Neural crest cell (in vitro differentiated cells): ENCODE measurements at regions not wholly inside any gene's neighbourhood (a gene's known extent, or its start where the extent isn't known, plus 50 kb on each side); places are given as distances from the start of the nearest gene placed in this dataset.

Experiments used
- DNase-seq: peaks from one replicate; pipeline ENCODE4 v3.0.0; 2021; ENCODE audit warnings: low read depth, mixed read lengths, low spot score
- H3K27ac Mint-ChIP-seq: one replicate; pipeline ENCODE4 v1.8.0; 2021; ENCODE audit warnings: mild to moderate bottlenecking, mixed read lengths; ENCODE audit not compliant: unreplicated experiment
- H3K27me3 Mint-ChIP-seq: 2 replicates; pipeline ENCODE4 v1.8.0; 2021; ENCODE audit warnings: low read depth, mild to moderate bottlenecking, mixed read lengths
- H3K36me3 Mint-ChIP-seq: 2 replicates; pipeline ENCODE4 v1.8.0; 2021; ENCODE audit warnings: low read depth, mild to moderate bottlenecking, mixed read lengths
- H3K4me1 Mint-ChIP-seq: 2 replicates; pipeline ENCODE4 v1.8.0; 2021; ENCODE audit warnings: mixed read lengths
- H3K4me3 Mint-ChIP-seq: one replicate; pipeline ENCODE4 v1.8.0; 2021; ENCODE audit warnings: mild to moderate bottlenecking, mixed read lengths
- H3K9me3 Mint-ChIP-seq: 2 replicates; pipeline ENCODE4 v1.8.0; 2021; ENCODE audit warnings: mixed read lengths
- CTCF ChIP-seq: fragments of 200-600 bp; sonication (generic); conservative IDR thresholded peaks from 2 replicates; pipeline ENCODE4 v1.5.0; 2021; ENCODE audit warnings: antibody characterized with exemption, mild to moderate bottlenecking

GRCh38 chr20:53832499-53832898 lies 237.9 kb downstream of the BCAS1 start:
- H3K4me3 Mint-ChIP-seq: no peak overlapping the region
- no peak for TF ChIP-seq CTCF
- H3K27me3 Mint-ChIP-seq: no peaks in the 10 kb centered on the region
- H3K9me3 Mint-ChIP-seq: no peaks in the 10 kb centered on the region
- DNase-seq: no peak
- H3K27ac Mint-ChIP-seq: no peak overlapping the region
- peaks cover 28% of the 10 kb centered on the region for H3K4me1 Mint-ChIP-seq
- no peaks in the 10 kb centered on the region for H3K36me3 Mint-ChIP-seq

- Mint-ChIP-seq H3K27ac (no peak overlapping the region), H3K9me3 (no peaks in the 10 kb centered on the region), H3K36me3 (no peaks in the 10 kb centered on the region), H3K4me3 (no peak overlapping the region), H3K27me3 (no peaks in the 10 kb centered on the region), H3K4me1 (peaks cover 35% of the 10 kb centered on the region)
- DNase-seq: no peak
- TF ChIP-seq CTCF: no peak
These were observed 238.2 kb upstream of the ZNF217 start for GRCh38 chr20:53831812-53832211.

- Mint-ChIP-seq H3K9me3 (no peaks in the 10 kb centered on the region), H3K27me3 (no peaks in the 10 kb centered on the region), H3K27ac (no peak overlapping the region), H3K4me1 (peaks cover 41% of the 10 kb centered on the region), H3K36me3 (no peaks in the 10 kb centered on the region), H3K4me3 (no peak overlapping the region)
- TF ChIP-seq CTCF: no peak
- DNase-seq: no peak
These were observed 237.6 kb upstream of the ZNF217 start for GRCh38 chr20:53831228-53831627.

- Mint-ChIP-seq H3K27me3 (no peaks in the 10 kb centered on the region), H3K4me1 (peaks cover 48% of the 10 kb centered on the region), H3K9me3 (no peaks in the 10 kb centered on the region), H3K27ac (peak overlapping the region; percentile 95), H3K4me3 (no peak overlapping the region), H3K36me3 (no peaks in the 10 kb centered on the region)
- TF ChIP-seq CTCF: no peak
- DNase-seq: no peak
These were observed 236.3 kb upstream of the ZNF217 start for GRCh38 chr20:53829724-53830521.

- TF ChIP-seq CTCF: no peak
- peak overlapping the region; percentile 14 for H3K4me3 Mint-ChIP-seq
These were observed 235.7 kb upstream of the ZNF217 start for GRCh38 chr20:53829255-53829723.

More at GRCh38 chr20:53829255-53829723, 235.7 kb upstream of the ZNF217 start:
- DNase-seq: no peak
- H3K27me3 Mint-ChIP-seq: no peaks in the 10 kb centered on the region
- H3K9me3 Mint-ChIP-seq: no peaks in the 10 kb centered on the region
- H3K36me3 Mint-ChIP-seq: no peaks in the 10 kb centered on the region
- peaks cover 50% of the 10 kb centered on the region for H3K4me1 Mint-ChIP-seq
- H3K27ac Mint-ChIP-seq: peak overlapping the region; percentile 95
